Prostate gland (tissue), 2 donors: ENCODE measurements at regions not wholly inside any gene's neighbourhood (a gene's known extent, or its start where the extent isn't known, plus 50 kb on each side); places are given as distances from the start of the nearest gene placed in this dataset.

Experiments used
- CTCF ChIP-seq, 4 experiments: fragments of 200-600 bp in 2 of 4; fragments of 450-650 bp in 2 of 4; sonication (generic) in 2 of 4; IDR thresholded peaks; 1 replicate in 3 of 4; 2 replicates in 1 of 4; pipeline ENCODE4 v1.5.1; 2016 to 2019; ENCODE audit warnings: antibody characterized with exemption in 4 of 4, mild to moderate bottlenecking in 2 of 4, moderate library complexity in 2 of 4
- POLR2A ChIP-seq: fragments of 450-650 bp; IDR thresholded peaks from one replicate; pipeline ENCODE4 v1.6.1; 2016; ENCODE audit warnings: antibody characterized with exemption, mild to moderate bottlenecking
- POLR2AphosphoS5 ChIP-seq: sonication (generic); formaldehyde crosslinking; IDR thresholded peaks from one replicate; pipeline ENCODE4 v1.6.1; 2017; ENCODE audit warnings: antibody characterized with exemption

GRCh38 chr3:8290611-8291010 is 211.0 kb upstream of the LMCD1 start:
- TF ChIP-seq CTCF (IDR thresholded peaks at IDR 0.05), result no peak
- TF ChIP-seq POLR2AphosphoS5, result no peak
- TF ChIP-seq POLR2A, result no peak
